ENCODE measurements at regions not wholly inside any gene's neighbourhood (a gene's known extent, or its start where the extent isn't known, plus 50 kb on each side); places are given as distances from the start of the nearest gene placed in this dataset.

- Histone ChIP-seq H3K27me3 (no peaks in the 10 kb centered on the region), H3K9me3 (no peaks in the 10 kb centered on the region), H3K4me1 (no peaks in the 10 kb centered on the region), H3K36me3 (no peaks in the 10 kb centered on the region), H3K27ac (peak overlapping the region in 1 of 2 donors; percentile 50), H3K4me3 (no peak overlapping the region)
- no peak for TF ChIP-seq POLR2A (IDR thresholded peaks at IDR 0.05)
- TF ChIP-seq CTCF (IDR thresholded peaks at IDR 0.05): no peak
- no peak for TF ChIP-seq POLR2AphosphoS5 (IDR thresholded peaks at IDR 0.05)
- intact Hi-C loops (cut with DNase I; ENCODE audit: low total_unique reads): no loop called here
- no peak for DNase-seq (ENCODE audit: low spot score in 2 of 2)
Observed at GRCh38 chr6:22059946-22060345, 236.9 kb downstream of the PRL start.

GRCh38 chr6:22062807-22063408 lies 233.9 kb downstream of the PRL start:
- TF ChIP-seq POLR2A (IDR thresholded peaks at IDR 0.05): no peak
- no peak for TF ChIP-seq CTCF (IDR thresholded peaks at IDR 0.05)
- no peak for TF ChIP-seq POLR2AphosphoS5 (IDR thresholded peaks at IDR 0.05)
- intact Hi-C loops (cut with DNase I; ENCODE audit: low total_unique reads): no loop called here
- no peak for DNase-seq (ENCODE audit: low spot score in 2 of 2)
- no peaks in the 10 kb centered on the region for H3K27me3 ChIP-seq
- no peak overlapping the region for H3K4me3 ChIP-seq
- H3K27ac ChIP-seq: no peak overlapping the region
- no peaks in the 10 kb centered on the region for H3K36me3 ChIP-seq
- H3K9me3 ChIP-seq: no peaks in the 10 kb centered on the region
- H3K4me1 ChIP-seq: no peaks in the 10 kb centered on the region

GRCh38 chr6:22064558-22064957 lies 232.3 kb downstream of the PRL start:
- DNase-seq (ENCODE audit: low spot score in 2 of 2): no peak
- intact Hi-C loops (cut with DNase I; ENCODE audit: low total_unique reads): no loop called here
- no peak for TF ChIP-seq CTCF (IDR thresholded peaks at IDR 0.05)
- TF ChIP-seq POLR2AphosphoS5 (IDR thresholded peaks at IDR 0.05): no peak
- TF ChIP-seq POLR2A (IDR thresholded peaks at IDR 0.05): no peak

GRCh38 chr6:22067122-22067521 lies 229.7 kb downstream of the PRL start:
- TF ChIP-seq POLR2AphosphoS5 (IDR thresholded peaks at IDR 0.05): no peak
- TF ChIP-seq POLR2A (IDR thresholded peaks at IDR 0.05): no peak
- TF ChIP-seq CTCF (IDR thresholded peaks at IDR 0.05): no peak
- no peak for DNase-seq (ENCODE audit: low spot score in 2 of 2)
- Histone ChIP-seq H3K4me1 (no peaks in the 10 kb centered on the region), H3K27me3 (no peaks in the 10 kb centered on the region), H3K27ac (peak overlapping the region in 1 of 2 donors; percentile 30), H3K36me3 (no peaks in the 10 kb centered on the region), H3K9me3 (no peaks in the 10 kb centered on the region), H3K4me3 (no peak overlapping the region)
- intact Hi-C loops (cut with DNase I; ENCODE audit: low total_unique reads): no loop called here

More at GRCh38 chr6:22064558-22064957, 232.3 kb downstream of the PRL start:
- Histone ChIP-seq H3K36me3 (no peaks in the 10 kb centered on the region), H3K27ac (no peak overlapping the region), H3K9me3 (no peaks in the 10 kb centered on the region), H3K4me1 (no peaks in the 10 kb centered on the region), H3K4me3 (no peak overlapping the region), H3K27me3 (no peaks in the 10 kb centered on the region)

GRCh38 chr6:22067671-22068070 lies 229.2 kb downstream of the PRL start:
- intact Hi-C loops (cut with DNase I; ENCODE audit: low total_unique reads): no loop called here
- Histone ChIP-seq H3K36me3 (no peaks in the 10 kb centered on the region), H3K4me3 (no peak overlapping the region), H3K27me3 (no peaks in the 10 kb centered on the region), H3K4me1 (no peaks in the 10 kb centered on the region), H3K27ac (peak overlapping the region in 1 of 2 donors; percentile 30), H3K9me3 (no peaks in the 10 kb centered on the region)
- TF ChIP-seq CTCF (IDR thresholded peaks at IDR 0.05): no peak
- no peak for DNase-seq (ENCODE audit: low spot score in 2 of 2)

Measured in breast epithelium (tissue), 4 donors.